ENCODE measurements at regions not wholly inside any gene's neighbourhood (a gene's known extent, or its start where the extent isn't known, plus 50 kb on each side); places are given as distances from the start of the nearest gene placed in this dataset.
A peak's percentile ranks its signal among the peaks of the same experiment; 100 is the strongest.

DNA sequence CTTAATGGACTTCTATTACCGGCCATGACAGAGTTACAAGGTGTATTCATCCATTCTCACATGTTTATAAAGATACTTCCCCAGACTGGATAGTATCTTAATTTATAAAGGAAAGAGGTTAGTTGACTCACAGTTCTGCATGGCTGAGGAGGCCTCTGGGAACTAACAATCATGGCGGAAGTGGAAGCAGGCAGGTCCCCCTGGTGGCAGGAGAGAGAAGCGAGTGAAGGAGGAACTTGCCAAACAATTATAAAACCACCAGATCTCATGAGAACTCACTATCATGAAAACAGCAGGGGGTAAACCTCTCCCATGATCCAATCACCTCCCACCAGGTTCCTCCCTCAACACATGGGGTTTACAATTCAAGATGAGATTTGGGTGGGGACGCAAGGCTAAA lies 170.0 kb upstream of the PDGFD start:
- Histone ChIP-seq H3F3A (ENCODE audit: insufficient read depth, low read length) (no peaks in the 10 kb centered on the region), H2AFZ (ENCODE audit: low read length) (no peak overlapping the region), H3K27ac (ENCODE audit: low read length) (no peak overlapping the region), H3K4me1 (ENCODE audit: low read length) (no peaks in the 10 kb centered on the region), H3K4me3 (ENCODE audit: low read length) (no peak overlapping the region), H3K9ac (ENCODE audit: low read length) (no peak overlapping the region), H4K20me1 (ENCODE audit: insufficient read depth, low read length) (no peaks in the 10 kb centered on the region), H3K27me3 (replicated peaks; ENCODE audit: insufficient read depth, low read length) (no peaks in the 10 kb centered on the region), H3K9me3 (replicated peaks; ENCODE audit: insufficient read depth, low read length) (no peaks in the 10 kb centered on the region), H3K79me2 (ENCODE audit: low read length) (no peaks in the 10 kb centered on the region), H3K36me3 (replicated peaks; ENCODE audit: insufficient read depth, low read length) (no peaks in the 10 kb centered on the region), H3K4me2 (ENCODE audit: low read depth, low read length) (no peak overlapping the region), H3K9me2 (replicated peaks; ENCODE audit: insufficient read depth, low read length) (no peaks in the 10 kb centered on the region)
- TF ChIP-seq, protein P1, sequence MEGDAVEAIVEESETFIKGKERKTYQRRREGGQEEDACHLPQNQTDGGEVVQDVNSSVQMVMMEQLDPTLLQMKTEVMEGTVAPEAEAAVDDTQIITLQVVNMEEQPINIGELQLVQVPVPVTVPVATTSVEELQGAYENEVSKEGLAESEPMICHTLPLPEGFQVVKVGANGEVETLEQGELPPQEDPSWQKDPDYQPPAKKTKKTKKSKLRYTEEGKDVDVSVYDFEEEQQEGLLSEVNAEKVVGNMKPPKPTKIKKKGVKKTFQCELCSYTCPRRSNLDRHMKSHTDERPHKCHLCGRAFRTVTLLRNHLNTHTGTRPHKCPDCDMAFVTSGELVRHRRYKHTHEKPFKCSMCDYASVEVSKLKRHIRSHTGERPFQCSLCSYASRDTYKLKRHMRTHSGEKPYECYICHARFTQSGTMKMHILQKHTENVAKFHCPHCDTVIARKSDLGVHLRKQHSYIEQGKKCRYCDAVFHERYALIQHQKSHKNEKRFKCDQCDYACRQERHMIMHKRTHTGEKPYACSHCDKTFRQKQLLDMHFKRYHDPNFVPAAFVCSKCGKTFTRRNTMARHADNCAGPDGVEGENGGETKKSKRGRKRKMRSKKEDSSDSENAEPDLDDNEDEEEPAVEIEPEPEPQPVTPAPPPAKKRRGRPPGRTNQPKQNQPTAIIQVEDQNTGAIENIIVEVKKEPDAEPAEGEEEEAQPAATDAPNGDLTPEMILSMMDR (IDR thresholded peaks at IDR 0.05; ENCODE audit: low read length) = peak; percentile 35
- no peak for TF ChIP-seq EZH2 (optimal IDR thresholded peaks at IDR 0.05; ENCODE audit: low read depth, low read length)
- no peak for TF ChIP-seq EZH2phosphoT487 (IDR thresholded peaks at IDR 0.05; ENCODE audit: low read length)
- DNase-seq = no peak

DNA sequence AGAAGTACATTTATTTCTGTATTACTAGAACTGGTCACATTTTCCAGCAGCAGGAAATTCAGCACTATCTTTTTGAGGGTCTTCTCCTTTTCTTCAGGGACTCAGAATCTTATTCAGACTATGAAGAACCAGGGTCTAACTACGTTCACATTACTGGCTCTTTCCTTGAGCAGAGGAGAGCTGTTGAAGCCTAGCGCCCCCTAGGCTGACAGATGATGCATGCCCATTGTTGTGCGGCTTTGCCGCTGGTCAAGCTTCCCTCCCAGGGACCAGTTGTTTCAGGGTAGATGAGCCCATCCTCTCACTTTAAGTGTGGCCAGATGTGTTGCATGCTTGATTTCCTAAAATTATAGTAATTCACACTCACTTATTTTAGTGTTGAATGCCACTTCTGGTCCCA lies 168.2 kb upstream of the PDGFD start:
- Histone ChIP-seq H3F3A (ENCODE audit: insufficient read depth, low read length) (no peaks in the 10 kb centered on the region), H3K4me1 (ENCODE audit: low read length) (no peaks in the 10 kb centered on the region), H3K9me3 (replicated peaks; ENCODE audit: insufficient read depth, low read length) (no peaks in the 10 kb centered on the region), H3K79me2 (ENCODE audit: low read length) (no peaks in the 10 kb centered on the region), H3K4me2 (ENCODE audit: low read depth, low read length) (no peak overlapping the region), H2AFZ (ENCODE audit: low read length) (no peak overlapping the region), H3K9ac (ENCODE audit: low read length) (no peak overlapping the region), H3K36me3 (replicated peaks; ENCODE audit: insufficient read depth, low read length) (no peaks in the 10 kb centered on the region), H3K9me2 (replicated peaks; ENCODE audit: insufficient read depth, low read length) (no peaks in the 10 kb centered on the region), H4K20me1 (ENCODE audit: insufficient read depth, low read length) (no peaks in the 10 kb centered on the region), H3K27me3 (replicated peaks; ENCODE audit: insufficient read depth, low read length) (no peaks in the 10 kb centered on the region), H3K27ac (ENCODE audit: low read length) (no peak overlapping the region), H3K4me3 (ENCODE audit: low read length) (no peak overlapping the region)
- DNase-seq = no peak
- TF ChIP-seq, protein P1 (IDR thresholded peaks at IDR 0.05; ENCODE audit: low read length) = peak; percentile 22
- no peak for TF ChIP-seq EZH2phosphoT487 (IDR thresholded peaks at IDR 0.05; ENCODE audit: low read length)

DNA sequence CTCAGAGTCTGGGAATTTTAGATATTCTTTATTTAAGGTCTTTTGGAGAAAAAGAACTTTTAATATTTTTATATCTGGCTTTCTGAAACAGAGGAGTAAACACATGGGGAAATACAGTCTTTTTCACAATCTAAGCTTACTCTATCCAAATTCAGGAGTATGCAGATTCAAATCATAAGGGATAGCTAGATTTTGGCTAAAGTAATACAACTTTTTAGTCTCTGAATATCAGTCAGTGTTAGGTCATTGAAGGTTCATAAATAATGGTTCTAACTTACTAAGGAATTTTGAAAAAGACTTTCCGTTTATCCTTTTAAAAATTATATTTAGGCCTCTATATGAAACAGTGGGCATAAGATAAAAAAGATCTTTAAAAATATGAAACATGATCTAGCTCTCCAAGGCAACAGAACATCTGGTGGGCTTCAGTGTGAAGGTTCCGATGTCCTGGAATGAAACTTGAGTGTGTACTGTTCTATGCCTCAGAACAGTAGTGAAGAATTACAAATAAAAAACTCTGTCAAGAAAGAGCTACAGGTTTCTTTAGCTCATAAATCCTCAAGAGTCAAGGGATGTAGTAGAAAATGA lies 165.2 kb upstream of the PDGFD start:
- Histone ChIP-seq H3K9ac (ENCODE audit: low read length) (no peak overlapping the region), H2AFZ (ENCODE audit: low read length) (no peak overlapping the region), H3K9me2 (replicated peaks; ENCODE audit: insufficient read depth, low read length) (no peaks in the 10 kb centered on the region), H3K9me3 (replicated peaks; ENCODE audit: insufficient read depth, low read length) (no peaks in the 10 kb centered on the region), H3K4me3 (ENCODE audit: low read length) (no peak overlapping the region), H3K27me3 (replicated peaks; ENCODE audit: insufficient read depth, low read length) (no peaks in the 10 kb centered on the region), H3K79me2 (ENCODE audit: low read length) (no peaks in the 10 kb centered on the region), H4K20me1 (ENCODE audit: insufficient read depth, low read length) (no peaks in the 10 kb centered on the region), H3F3A (ENCODE audit: insufficient read depth, low read length) (no peaks in the 10 kb centered on the region), H3K4me1 (ENCODE audit: low read length) (no peaks in the 10 kb centered on the region), H3K27ac (ENCODE audit: low read length) (no peak overlapping the region), H3K36me3 (replicated peaks; ENCODE audit: insufficient read depth, low read length) (no peaks in the 10 kb centered on the region), H3K4me2 (ENCODE audit: low read depth, low read length) (no peak overlapping the region)
- DNase-seq = no peak
- TF ChIP-seq EZH2 (optimal IDR thresholded peaks at IDR 0.05; ENCODE audit: low read depth, low read length) (no peak), EZH2phosphoT487 (IDR thresholded peaks at IDR 0.05; ENCODE audit: low read length) (no peak)
- TF ChIP-seq, protein P1 (IDR thresholded peaks at IDR 0.05; ENCODE audit: low read length) = no peak
